ES-I3 (cell line): ENCODE measurements at regions not wholly inside any gene's neighbourhood (a gene's known extent, or its start where the extent isn't known, plus 50 kb on each side); places are given as distances from the start of the nearest gene placed in this dataset.

Experiments
- H3K36me3 ChIP-seq: 2 replicates; pipeline ENCODE4 v1.6.1; 2013; ENCODE audit warnings: mild to moderate bottlenecking, low read length, control low read depth, moderate library complexity; ENCODE audit not compliant: insufficient read depth
- H3K4me1 ChIP-seq: 2 replicates; pipeline ENCODE4 v1.6.1; 2013; ENCODE audit warnings: mild to moderate bottlenecking, control low read depth, low read length; ENCODE audit not compliant: insufficient read depth
- H3K9ac ChIP-seq: 2 replicates; pipeline ENCODE4 v1.6.1; 2013; ENCODE audit warnings: low read depth, mild to moderate bottlenecking, low read length, moderate library complexity
- H3K9me3 ChIP-seq: 2 replicates; pipeline ENCODE4 v1.6.1; 2013; ENCODE audit warnings: mild to moderate bottlenecking, low read length, moderate library complexity; ENCODE audit not compliant: control insufficient read depth, insufficient read depth

DNA sequence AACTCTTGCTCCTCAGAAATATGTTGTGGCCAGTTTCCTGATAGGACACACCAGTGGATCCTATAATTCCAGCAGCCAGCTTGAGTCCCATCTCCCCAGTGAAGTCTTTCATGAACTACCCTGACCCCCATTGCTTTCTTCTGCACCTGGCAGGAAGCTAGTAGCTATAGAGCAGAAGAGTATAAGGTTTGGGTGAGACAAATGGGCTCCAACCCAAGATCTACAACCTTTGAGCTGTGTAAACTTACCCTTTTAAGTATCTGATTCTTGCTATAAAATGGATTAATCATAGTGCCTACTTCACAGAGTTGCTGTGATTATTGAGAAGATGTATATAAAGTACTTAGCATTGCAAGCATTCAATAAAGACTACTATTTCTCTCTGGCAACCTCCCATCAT, 396.9 kb upstream of the CADM1 start:
- H3K9me3 ChIP-seq: no peaks in the 10 kb centered on the region; the same call in 1 of the 2 replicates
- H3K4me1 ChIP-seq: peaks cover 18% of the 10 kb centered on the region
- no peaks in the 10 kb centered on the region for H3K36me3 ChIP-seq
- no peak overlapping the region for H3K9ac ChIP-seq

DNA sequence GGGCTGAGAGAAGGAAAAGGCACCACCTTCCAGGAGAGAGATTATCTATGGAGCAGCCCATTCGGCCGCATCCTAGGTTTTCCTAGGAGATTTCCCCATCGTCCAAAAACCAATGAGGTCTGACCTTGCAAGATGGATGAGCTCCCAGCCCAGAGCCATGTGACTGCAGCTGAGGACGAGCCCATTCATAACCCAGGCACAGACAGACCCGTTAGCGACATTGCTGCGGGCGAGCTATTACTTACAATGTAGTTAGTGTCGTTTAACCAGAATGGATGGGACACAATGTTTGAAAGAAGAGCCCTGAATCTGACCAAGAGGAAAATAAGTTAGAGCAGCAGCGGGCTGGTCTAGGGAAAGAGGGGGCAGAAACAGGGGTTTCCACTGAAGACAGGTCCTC, 395.9 kb upstream of the CADM1 start:
- Histone ChIP-seq H3K4me1 (peaks cover 18% of the 10 kb centered on the region), H3K9ac (no peak overlapping the region), H3K9me3 (no peaks in the 10 kb centered on the region; the same call in 1 of the 2 replicates), H3K36me3 (no peaks in the 10 kb centered on the region)

DNA sequence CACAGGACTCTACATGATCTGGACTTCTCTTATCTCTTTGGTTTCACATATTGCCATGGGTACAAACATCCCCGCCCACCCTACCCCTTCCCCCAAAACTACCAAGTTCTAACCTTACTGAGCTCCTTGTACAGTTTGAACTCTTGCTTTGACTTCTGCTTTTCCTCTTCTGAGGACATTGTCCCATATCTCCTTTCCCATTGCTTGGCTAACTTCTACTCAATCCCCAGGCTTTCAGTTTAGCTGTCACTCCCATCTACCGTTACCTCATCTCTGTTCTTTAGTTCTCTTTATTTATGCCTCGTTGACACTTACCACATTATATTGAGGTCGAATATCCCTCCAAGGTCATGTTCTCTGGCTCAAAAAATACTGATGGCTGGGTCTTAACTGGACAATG, 393.5 kb upstream of the CADM1 start:
- Histone ChIP-seq H3K9me3 (no peaks in the 10 kb centered on the region; the same call in 1 of the 2 replicates), H3K4me1 (peaks cover 11% of the 10 kb centered on the region), H3K36me3 (no peaks in the 10 kb centered on the region), H3K9ac (no peak overlapping the region)

DNA sequence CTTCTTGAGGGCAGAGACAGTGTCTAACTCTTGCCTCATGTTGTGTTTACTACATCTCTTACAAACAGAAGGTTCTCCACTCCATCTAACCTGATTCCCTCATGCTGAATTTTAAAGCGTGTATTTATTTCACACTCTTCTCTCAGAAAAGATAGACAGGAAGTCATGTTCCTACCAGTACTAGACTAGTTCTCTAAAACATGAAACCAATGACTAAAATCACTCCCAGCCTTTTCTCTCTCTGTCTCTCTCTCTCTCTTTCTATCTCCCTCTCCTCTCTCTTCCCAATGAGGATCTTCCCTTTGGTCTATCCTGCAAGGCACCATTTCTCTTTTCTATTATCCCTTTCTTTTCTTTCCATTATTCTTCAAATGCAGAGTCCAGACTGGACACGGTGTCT, 391.9 kb upstream of the CADM1 start:
- no peaks in the 10 kb centered on the region for H3K36me3 ChIP-seq
- no peaks in the 10 kb centered on the region for H3K9me3 ChIP-seq
- peaks cover 8% of the 10 kb centered on the region for H3K4me1 ChIP-seq
- no peak overlapping the region for H3K9ac ChIP-seq

DNA sequence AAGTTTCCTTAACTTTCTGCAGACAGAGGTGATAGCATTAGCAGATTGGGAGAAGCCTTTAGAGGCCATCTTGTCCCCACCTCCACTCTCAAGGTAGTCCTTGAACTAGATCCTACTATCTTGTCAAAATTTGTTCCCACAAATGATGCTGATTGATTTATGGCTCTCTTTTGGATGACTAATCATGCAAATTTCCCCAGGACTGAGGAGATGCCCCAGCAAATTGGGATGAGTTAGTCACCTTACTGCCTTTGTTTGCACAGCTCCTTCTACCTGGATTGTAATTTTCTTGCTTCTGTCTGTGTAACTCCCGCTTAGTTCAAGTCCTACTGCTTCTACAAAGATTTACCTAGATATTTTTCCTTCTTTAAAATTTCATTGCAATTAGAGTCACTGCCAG, 391.4 kb upstream of the CADM1 start:
- Histone ChIP-seq H3K4me1 (peaks cover 8% of the 10 kb centered on the region), H3K36me3 (no peaks in the 10 kb centered on the region), H3K9me3 (no peaks in the 10 kb centered on the region), H3K9ac (no peak overlapping the region)

DNA sequence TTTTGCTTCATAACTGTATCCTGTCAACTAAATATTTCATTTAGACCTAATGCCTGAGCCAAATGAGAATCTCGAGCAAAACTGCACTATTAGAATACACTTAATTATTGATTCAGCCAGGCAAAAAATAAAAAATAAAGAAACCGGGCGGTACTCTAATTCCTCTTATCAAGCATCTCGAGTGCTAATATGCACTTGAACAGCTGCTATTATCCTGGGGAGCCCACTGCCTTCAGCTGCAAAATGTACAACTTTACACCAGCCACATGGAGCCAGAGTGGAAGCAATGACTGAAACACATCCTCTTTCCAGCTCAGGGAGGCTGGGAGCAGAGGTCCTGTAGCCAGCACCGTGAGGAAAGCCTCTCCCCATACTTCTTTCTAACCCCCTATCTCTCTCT, 390.0 kb upstream of the CADM1 start:
- no peaks in the 10 kb centered on the region for H3K36me3 ChIP-seq
- H3K9ac ChIP-seq: no peak overlapping the region
- no peaks in the 10 kb centered on the region for H3K9me3 ChIP-seq
- H3K4me1 ChIP-seq: peaks cover 8% of the 10 kb centered on the region

DNA sequence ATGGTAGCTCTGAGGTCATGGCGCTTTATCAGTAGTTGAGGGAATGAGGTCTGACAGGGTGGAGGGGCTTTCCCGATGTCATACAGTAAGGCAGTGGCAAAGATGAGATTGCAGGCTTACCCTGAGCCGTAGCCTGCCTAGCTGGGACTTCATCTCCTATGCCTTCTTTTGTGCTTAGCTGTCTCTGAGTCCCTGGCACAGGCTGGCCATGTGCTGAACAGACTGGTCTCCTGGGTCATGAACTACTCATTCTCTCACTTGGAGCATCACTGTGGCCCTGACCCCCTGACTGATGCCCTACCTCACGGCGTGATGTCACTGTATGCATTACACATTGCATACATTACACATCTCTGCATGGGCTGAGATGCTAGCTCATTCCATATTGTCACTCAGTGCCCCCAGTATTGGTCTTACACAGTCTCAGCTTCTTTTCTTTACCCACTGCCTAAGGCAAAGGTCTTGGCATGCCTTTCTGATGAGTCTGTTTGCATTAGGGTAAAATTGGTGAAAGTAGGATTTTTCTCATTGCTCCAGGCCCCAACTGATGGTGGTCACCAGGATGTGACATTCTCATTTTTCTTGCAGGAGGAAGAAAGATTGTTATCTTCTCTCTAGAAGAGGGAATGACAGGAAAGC, 389.4 kb upstream of the CADM1 start:
- H3K36me3 ChIP-seq: no peaks in the 10 kb centered on the region
- no peaks in the 10 kb centered on the region for H3K9me3 ChIP-seq
- peaks cover 8% of the 10 kb centered on the region for H3K4me1 ChIP-seq
- no peak overlapping the region for H3K9ac ChIP-seq

DNA sequence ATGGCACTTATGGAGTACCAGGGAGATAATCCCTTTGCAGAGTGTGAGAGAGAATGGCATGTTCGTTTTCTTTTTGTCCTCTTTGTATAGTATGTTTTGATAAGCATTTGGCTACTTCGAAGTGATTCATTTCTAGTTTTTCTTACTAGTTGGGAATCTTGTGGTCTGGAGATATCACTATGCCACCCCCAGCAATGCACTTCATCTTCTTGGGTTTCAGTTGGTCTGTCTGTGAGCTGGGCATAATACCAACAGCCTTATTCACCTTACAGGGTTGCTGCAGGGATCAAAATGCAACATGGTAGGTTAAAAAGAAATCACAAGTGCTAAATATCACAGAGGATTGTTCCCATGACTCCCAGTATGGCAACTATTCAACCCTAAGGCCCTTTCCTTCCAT, 387.8 kb upstream of the CADM1 start:
- Histone ChIP-seq H3K36me3 (no peaks in the 10 kb centered on the region), H3K9ac (no peak overlapping the region), H3K4me1 (peaks cover 8% of the 10 kb centered on the region), H3K9me3 (no peaks in the 10 kb centered on the region)

DNA sequence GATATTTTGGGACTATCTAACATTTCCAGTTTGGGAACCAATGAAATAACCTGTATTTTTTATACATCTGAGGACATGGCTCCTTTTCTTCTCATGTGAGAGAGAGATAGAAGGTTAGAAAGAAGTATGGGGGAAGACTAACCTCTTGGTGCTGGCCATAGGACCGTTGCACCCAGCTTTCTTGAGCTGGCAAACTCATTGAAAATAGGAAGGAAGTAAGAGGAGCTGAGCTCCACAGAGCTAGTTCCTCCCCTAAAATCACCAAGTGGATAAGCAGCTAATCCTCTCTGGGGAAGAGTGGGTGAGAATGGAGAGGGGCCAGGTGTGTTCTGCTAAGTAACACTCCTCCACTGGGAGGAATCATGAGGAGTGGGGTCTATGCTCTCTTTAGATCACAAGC, 387.4 kb upstream of the CADM1 start:
- Histone ChIP-seq H3K4me1 (peaks cover 8% of the 10 kb centered on the region), H3K9ac (no peak overlapping the region), H3K9me3 (no peaks in the 10 kb centered on the region), H3K36me3 (no peaks in the 10 kb centered on the region)

DNA sequence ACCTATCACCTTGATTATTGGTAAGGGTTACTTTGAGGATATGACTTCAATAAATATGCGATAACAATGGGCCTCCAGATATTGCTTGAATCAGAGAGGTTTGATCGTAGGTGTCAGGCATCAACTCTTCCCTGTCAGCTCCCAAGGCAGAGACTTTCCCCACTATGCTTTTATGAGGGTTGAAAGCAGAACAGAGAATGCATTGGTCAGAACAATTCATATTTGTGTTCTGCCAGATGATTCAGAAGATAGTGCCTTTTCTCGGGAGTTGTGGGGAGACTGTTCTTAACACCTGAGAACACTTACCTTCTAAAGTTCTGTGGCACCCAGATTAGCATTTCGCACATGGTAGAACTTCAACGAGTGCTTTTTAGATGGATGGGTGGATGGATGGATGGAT, 386.3 kb upstream of the CADM1 start:
- Histone ChIP-seq H3K9ac (no peak overlapping the region), H3K36me3 (no peaks in the 10 kb centered on the region), H3K9me3 (no peaks in the 10 kb centered on the region), H3K4me1 (peaks cover 9% of the 10 kb centered on the region)

DNA sequence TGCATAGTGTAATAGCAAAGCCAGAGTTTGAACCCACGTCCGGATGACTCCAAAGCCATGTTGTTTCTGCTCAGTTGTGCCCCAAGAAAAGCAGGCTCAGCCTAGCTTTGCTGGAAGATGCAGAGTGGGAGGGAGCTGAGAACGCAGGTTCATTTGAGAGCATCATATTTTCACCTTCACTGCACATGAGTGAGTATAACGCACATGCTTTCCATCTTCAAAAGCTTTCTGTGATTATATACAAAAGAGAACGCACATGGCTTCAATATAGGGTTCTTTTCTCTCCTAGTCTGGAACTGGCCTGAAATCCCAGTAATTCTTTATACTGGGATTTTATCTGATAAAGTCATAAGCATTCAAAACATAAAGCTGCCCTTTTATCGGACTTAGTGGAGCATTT, 385.5 kb upstream of the CADM1 start:
- Histone ChIP-seq H3K4me1 (peaks cover 12% of the 10 kb centered on the region), H3K9me3 (no peaks in the 10 kb centered on the region), H3K36me3 (no peaks in the 10 kb centered on the region), H3K9ac (no peak overlapping the region)

DNA sequence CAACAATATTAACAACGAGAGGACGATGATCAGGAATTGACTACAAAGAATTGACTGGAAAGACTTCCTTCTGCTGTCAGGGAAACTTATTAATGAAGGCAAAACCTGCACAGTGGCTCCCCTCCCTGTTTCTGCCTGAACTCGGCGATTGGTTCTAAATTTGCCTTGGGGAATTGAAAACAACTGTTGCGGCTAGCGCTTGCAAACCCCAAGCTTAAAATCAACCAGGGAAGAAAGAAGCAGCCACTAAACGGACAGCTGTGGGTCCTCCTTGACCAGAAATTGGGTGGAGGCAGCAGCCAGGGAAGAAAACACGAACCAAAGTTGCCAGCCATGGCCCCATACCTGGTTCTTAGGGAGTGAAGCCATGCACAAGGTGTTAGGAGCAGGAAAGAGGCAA, 383.5 kb upstream of the CADM1 start:
- Histone ChIP-seq H3K9me3 (no peaks in the 10 kb centered on the region), H3K36me3 (no peaks in the 10 kb centered on the region), H3K9ac (no peak overlapping the region), H3K4me1 (0 out of 2 replicates have a peak, but pooled peaks cover 4% of the 10 kb centered on the region)

DNA sequence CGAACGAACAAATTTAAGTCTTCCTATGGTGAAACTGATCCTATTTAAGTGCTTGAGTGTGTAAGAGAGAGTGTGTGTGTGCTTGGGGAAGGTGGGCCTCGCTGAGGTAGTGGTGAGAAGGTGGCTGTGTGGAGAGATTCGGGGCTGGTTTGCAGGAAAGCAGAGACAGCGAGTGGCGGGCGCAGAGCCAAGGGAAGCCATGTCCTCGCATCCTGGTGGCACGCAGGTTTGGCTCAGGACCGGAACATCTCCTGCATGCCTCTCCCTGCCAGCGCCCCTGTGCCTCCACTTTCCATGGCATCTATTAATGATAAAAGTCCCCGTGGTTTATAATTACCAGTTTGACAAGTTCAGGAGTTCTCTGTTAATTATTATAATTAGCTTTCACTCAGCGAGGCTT, 383.1 kb upstream of the CADM1 start:
- Histone ChIP-seq H3K9ac (no peak overlapping the region), H3K9me3 (no peaks in the 10 kb centered on the region), H3K4me1 (0 out of 2 replicates have a peak, but pooled peaks cover 4% of the 10 kb centered on the region), H3K36me3 (no peaks in the 10 kb centered on the region)

DNA sequence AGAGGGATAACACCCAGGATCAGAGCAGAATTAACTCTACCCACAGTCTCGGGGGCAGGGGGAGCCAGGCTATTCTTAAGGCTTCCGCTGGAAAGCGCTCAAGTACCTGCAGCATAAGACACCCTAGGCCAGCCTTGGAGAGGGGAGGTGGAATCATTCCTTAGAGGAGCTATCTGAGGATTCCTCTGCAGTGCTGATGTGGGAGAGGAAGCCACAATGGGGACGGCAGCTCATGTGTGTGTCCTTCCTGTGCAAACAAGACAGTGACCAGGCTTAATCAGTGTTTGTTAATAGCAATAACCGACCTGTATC, 382.2 kb upstream of the CADM1 start:
- Histone ChIP-seq H3K9ac (no peak overlapping the region), H3K4me1 (0 out of 2 replicates have a peak, but pooled peaks cover 4% of the 10 kb centered on the region), H3K9me3 (no peaks in the 10 kb centered on the region), H3K36me3 (no peaks in the 10 kb centered on the region)

DNA sequence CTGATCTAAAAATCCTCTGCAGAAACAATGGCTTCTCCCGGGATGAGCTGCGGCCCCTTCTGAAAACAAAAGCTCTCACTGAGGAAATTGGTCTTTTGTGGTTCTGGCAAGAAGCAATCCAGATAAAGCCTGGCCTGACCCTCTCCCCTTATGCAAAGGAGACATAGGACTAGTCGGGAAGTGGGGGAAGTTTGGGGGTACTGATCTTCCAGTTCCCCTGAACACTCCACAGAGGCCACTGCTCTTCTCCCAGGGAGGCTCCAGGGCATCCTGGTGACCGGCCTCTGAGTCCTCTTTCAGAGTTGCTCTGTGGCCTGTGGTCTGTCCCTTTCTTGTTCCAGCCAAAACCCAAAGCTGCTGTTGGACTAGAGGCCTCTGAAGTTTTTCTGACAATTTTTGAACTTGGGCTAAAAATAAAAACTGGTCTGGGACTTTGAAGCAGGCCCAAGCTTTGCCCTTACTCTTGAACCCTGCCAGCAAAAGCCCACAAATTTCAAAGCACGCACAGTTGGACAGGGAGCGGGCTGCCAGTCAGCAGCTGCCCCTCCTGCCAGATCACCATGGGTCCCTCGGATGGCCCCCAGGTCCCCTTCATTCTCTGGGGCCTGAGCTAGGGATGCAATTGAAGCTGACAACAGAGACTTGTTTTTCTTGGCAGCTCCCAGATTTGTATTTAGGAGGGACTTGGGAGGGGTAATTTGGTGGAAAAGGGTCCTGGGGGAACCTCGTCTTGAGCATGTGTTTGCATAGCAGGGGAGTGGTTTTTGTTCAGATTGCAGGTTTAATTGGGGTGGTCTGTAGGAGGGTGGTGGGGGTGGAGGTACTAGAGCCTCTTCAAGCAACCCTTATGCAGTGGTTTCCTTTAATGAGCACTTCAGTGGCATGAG, 381.6 kb upstream of the CADM1 start:
- no peaks in the 10 kb centered on the region for H3K36me3 ChIP-seq
- no peaks in the 10 kb centered on the region for H3K9me3 ChIP-seq
- 0 out of 2 replicates have a peak, but pooled peaks cover 4% of the 10 kb centered on the region for H3K4me1 ChIP-seq
- no peak overlapping the region for H3K9ac ChIP-seq
